ENCODE measurements at regions not wholly inside any gene's neighbourhood (a gene's known extent, or its start where the extent isn't known, plus 50 kb on each side); places are given as distances from the start of the nearest gene placed in this dataset.
"Not testable (repeated sequence)": the region's sequence is repeated elsewhere in the genome, so short reads cannot be mapped to it uniquely, and the experiment has no call there.

DNA sequence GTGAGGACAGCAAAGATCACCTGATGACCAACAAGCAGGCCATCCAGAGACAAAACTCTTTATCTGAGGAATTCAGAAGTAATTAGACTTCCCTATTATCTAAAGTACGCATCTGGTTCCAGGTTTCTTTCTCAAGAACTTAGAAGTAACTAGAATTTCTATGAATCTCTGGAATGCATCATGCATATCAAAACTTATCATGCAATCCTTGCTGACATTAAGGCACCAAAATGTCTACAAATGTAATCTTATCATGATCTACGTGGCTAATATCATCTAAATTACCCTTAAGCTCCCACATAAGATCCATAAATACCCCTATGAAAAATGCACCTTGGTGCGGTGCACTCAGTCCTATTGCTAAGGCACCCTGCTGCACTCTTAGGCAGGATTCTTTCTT, 488.1 kb upstream of the TLE4 start:
- Histone ChIP-seq H3K27me3 (ENCODE audit: control insufficient read depth, insufficient read depth, low read length) (no peaks in the 10 kb centered on the region), H3K27ac (ENCODE audit: low read depth, low read length) (no peak overlapping the region), H3K4me3 (ENCODE audit: low read depth, low read length) (no peak overlapping the region), H3K9me3 (ENCODE audit: control insufficient read depth, insufficient read depth, low read length) (peaks cover 3% of the 10 kb centered on the region; the same call in 1 of the 2 replicates)
- TF ChIP-seq, protein P1, sequence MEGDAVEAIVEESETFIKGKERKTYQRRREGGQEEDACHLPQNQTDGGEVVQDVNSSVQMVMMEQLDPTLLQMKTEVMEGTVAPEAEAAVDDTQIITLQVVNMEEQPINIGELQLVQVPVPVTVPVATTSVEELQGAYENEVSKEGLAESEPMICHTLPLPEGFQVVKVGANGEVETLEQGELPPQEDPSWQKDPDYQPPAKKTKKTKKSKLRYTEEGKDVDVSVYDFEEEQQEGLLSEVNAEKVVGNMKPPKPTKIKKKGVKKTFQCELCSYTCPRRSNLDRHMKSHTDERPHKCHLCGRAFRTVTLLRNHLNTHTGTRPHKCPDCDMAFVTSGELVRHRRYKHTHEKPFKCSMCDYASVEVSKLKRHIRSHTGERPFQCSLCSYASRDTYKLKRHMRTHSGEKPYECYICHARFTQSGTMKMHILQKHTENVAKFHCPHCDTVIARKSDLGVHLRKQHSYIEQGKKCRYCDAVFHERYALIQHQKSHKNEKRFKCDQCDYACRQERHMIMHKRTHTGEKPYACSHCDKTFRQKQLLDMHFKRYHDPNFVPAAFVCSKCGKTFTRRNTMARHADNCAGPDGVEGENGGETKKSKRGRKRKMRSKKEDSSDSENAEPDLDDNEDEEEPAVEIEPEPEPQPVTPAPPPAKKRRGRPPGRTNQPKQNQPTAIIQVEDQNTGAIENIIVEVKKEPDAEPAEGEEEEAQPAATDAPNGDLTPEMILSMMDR (IDR thresholded peaks at IDR 0.05; ENCODE audit: low read depth, low read length), result no peak
- CTCF ChIA-PET, result no interaction called here
- DNase-seq (ENCODE audit: low read depth, low spot score), result no peak
- POLR2A ChIA-PET, result no interaction called here

- POLR2A ChIA-PET, result no interaction called here
- no peak overlapping the region for H3K27ac ChIP-seq (ENCODE audit: low read depth, low read length)
- H3K9me3 ChIP-seq (ENCODE audit: control insufficient read depth, insufficient read depth, low read length), result peaks cover 8% of the 10 kb centered on the region; the same call in 1 of the 2 replicates
- CTCF ChIA-PET, result no interaction called here
- TF ChIP-seq, protein P1 (IDR thresholded peaks at IDR 0.05; ENCODE audit: low read depth, low read length), result no peak
- no peak for DNase-seq (ENCODE audit: low read depth, low spot score)
- no peaks in the 10 kb centered on the region for H3K27me3 ChIP-seq (ENCODE audit: control insufficient read depth, insufficient read depth, low read length)
- no peak overlapping the region for H3K4me3 ChIP-seq (ENCODE audit: low read depth, low read length)
Observed at GRCh38 chr9:79087133-79087532, 484.6 kb upstream of the TLE4 start.

GRCh38 chr9:79089054-79089560, 482.7 kb upstream of the TLE4 start:
- H3K27ac ChIP-seq (ENCODE audit: low read depth, low read length), result no peak overlapping the region
- no peak for DNase-seq (ENCODE audit: low read depth, low spot score)
- H3K27me3 ChIP-seq (ENCODE audit: control insufficient read depth, insufficient read depth, low read length), result no peaks in the 10 kb centered on the region
- no peak overlapping the region for H3K4me3 ChIP-seq (ENCODE audit: low read depth, low read length)
- H3K9me3 ChIP-seq (ENCODE audit: control insufficient read depth, insufficient read depth, low read length), result peaks cover 8% of the 10 kb centered on the region; the same call in 1 of the 2 replicates
- ChIA-PET POLR2A (no interaction called here), CTCF (no interaction called here)
- TF ChIP-seq, protein P1 (IDR thresholded peaks at IDR 0.05; ENCODE audit: low read depth, low read length), result no peak

DNA sequence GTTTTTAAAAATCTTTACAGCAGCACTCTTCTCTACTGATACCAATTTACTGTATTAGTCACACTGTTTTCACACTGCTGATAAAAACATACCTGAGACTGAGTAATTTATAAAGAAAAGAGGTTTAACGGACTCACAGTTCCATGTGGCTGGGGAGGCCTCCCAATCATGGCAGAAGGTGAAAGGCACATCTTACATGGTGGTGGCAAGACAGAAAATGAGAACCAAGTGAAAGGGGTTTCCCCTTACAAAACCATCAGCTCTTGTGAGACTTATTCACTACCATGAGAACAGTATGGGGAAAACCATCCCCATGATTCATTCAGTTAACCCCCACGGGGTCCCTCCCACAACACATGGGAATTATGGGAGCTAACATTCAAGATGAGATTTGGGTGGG, 481.9 kb upstream of the TLE4 start:
- POLR2A ChIA-PET; H3K27me3 ChIP-seq (ENCODE audit: control insufficient read depth, insufficient read depth, low read length); CTCF ChIA-PET; H3K27ac ChIP-seq (ENCODE audit: low read depth, low read length); H3K9me3 ChIP-seq (ENCODE audit: control insufficient read depth, insufficient read depth, low read length); H3K4me3 ChIP-seq (ENCODE audit: low read depth, low read length); DNase-seq (ENCODE audit: low read depth, low spot score): not testable (repeated sequence)

DNA sequence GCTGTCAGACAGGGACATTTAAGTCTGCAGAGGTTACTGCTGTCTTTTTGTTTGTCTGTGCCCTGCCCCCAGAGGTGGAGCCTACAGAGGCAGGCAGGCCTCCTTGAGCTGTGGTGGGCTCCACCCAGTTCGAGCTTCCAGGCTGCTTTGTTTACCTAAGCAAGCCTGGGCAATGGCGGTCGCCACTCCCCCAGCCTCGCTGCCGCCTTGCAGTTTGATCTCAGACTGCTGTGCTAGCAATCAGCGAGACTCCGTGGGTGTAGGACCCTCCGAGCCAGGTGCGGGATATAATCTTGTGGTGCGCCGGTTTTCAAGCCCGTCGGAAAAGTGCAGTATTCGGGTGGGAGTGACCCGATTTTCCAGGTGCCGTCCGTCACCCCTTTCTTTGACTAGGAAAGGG, 468.5 kb upstream of the TLE4 start:
- POLR2A ChIA-PET; H3K27ac ChIP-seq (ENCODE audit: low read depth, low read length); H3K4me3 ChIP-seq (ENCODE audit: low read depth, low read length); H3K27me3 ChIP-seq (ENCODE audit: control insufficient read depth, insufficient read depth, low read length); H3K9me3 ChIP-seq (ENCODE audit: control insufficient read depth, insufficient read depth, low read length); DNase-seq (ENCODE audit: low read depth, low spot score); CTCF ChIA-PET: not testable (repeated sequence)

- H3K9me3 ChIP-seq (ENCODE audit: control insufficient read depth, insufficient read depth, low read length), result peaks cover 7% of the 10 kb centered on the region
- no peak overlapping the region for H3K27ac ChIP-seq (ENCODE audit: low read depth, low read length)
- DNase-seq (ENCODE audit: low read depth, low spot score), result no peak
- H3K4me3 ChIP-seq (ENCODE audit: low read depth, low read length), result no peak overlapping the region
- no peaks in the 10 kb centered on the region for H3K27me3 ChIP-seq (ENCODE audit: control insufficient read depth, insufficient read depth, low read length)
- TF ChIP-seq, protein P1 (IDR thresholded peaks at IDR 0.05; ENCODE audit: low read depth, low read length), result no peak
- CTCF ChIA-PET, result interaction anchor here (0.6 to 1.1 kb wide), 3 partner anchors 25 to 501 kb away, joined by 3 to 6 read pairs (median 4); no protein-coding TSS in a partner anchor
- POLR2A ChIA-PET, result no interaction called here
Observed at GRCh38 chr9:79104216-79104615, 467.5 kb upstream of the TLE4 start.
